GM18502 (cell line): ENCODE measurements at regions not wholly inside any gene's neighbourhood (a gene's known extent, or its start where the extent isn't known, plus 50 kb on each side); places are given as distances from the start of the nearest gene placed in this dataset.

Source experiments
- ATAC-seq: cut with Tn5 transposase; IDR thresholded peaks from one replicate; pipeline ENCODE4 v1.9.1; 2021; ENCODE audit warnings: mild to moderate bottlenecking; ENCODE audit not compliant: unreplicated experiment, poor library complexity

DNA sequence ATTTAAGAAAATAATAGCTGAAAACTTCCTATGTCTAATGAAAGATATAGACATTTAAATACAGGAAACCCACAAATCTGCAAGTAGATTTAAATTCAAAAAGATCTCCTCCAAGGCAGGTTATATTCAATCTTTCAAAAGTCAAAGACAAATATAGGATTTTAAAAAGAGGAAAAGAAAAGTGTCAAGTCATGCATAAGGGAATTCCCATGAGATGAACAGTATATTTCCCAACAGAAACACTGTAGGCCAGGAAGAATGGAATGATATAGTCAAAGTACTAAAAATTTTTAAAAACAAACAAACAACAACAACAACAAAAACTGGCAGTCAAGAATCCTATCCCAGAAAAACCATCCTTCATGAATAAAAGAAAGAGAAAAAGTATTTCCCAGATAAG is 806.5 kb upstream of the BRINP3 start:
- ATAC-seq: no peak

DNA sequence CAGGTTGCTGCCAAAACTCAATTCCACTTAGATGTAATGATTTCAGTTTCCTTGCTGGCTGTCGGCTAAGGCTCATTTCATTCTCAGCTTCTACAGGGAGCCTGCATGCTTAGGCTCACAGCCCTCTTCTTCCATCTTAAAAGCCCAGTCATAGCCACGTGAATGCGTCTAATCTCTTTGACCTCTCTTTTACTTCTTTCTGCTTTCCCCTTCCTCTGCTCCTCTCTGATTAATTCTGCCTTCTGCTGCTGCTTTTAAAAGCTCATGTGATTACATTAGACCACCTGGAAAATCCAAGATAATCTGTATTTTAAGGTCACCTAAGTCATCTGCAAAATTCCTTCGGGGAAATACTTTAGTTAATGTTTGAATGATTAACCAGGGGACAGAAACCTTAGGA is 812.8 kb upstream of the BRINP3 start:
- ATAC-seq: no peak

DNA sequence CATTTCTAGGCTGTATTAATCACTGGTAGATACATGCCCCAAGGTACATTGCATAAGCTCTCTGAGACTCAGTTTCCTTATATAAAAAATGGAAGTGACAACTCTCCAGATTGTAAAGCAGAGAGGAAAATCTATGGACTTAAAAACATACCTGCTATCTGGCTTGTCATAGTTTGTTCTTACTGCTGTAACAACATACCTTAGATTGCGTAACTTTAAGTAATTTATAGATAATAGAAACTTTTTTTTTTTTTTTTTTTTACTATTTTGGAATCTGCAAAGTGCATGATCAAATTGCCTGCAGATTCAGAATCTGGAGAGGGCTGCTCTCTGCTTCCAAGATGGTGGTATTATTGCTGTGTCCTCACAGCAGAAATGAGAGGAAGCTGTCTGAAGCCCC is 827.7 kb upstream of the BRINP3 start:
- no peak for ATAC-seq

DNA sequence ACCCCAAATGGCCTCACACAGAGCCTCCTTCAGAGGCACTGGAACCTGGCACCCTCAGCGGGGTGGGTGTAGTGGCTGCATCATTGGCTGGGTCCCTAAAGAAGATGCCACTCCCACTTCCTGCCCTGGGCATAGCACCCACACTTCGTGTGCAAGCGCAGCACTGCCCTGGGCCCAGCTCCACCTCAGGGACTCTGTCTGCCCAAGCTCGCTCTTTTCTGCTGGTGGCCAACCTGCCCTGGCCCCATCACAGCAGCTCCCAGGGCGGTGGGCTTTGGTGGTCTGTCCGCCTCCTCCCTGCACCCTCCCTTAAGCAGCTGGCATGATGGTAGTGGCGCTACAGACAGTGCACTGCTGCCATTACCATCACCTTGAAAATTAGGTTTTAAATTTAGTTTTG is 829.3 kb upstream of the BRINP3 start:
- no peak for ATAC-seq

DNA sequence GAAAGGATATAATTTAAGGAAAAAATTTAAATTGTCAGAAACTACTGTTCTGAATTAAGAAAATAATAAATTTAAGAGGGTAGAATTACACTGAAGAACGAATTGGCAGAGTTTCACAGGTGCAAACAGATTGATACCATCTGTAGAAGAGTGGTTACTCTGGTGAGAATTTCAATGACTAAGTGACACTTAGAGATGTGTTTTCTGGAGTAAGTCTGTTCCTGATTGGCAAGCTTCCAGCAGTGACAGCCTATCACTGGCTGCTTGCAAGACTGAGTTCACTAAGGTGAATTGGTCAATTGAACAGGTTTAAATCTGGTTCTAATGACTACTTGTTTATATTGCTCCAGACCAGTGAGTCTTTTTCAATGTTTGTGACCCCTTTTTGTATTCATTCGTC is 838.2 kb upstream of the RGS18 start:
- no peak for ATAC-seq

DNA sequence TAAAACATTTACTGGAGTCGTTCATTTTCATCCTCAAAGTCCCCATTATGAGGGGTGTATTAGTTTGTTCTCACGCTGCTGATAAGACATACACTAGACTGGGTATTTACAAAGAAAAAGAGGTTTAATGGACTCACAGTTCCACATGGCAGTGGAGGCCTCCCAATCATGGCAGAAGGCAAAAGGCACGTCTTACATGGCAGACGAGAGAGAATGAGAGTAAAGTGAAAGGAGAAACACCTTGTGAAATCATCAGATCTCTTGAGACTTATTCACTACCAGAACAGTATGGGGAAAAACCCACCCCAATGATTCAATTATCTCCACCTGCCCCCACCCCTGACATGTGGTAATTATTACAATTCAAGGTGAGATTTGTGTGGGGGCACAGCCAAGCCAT is 830.4 kb upstream of the RGS18 start:
- ATAC-seq: no peak

DNA sequence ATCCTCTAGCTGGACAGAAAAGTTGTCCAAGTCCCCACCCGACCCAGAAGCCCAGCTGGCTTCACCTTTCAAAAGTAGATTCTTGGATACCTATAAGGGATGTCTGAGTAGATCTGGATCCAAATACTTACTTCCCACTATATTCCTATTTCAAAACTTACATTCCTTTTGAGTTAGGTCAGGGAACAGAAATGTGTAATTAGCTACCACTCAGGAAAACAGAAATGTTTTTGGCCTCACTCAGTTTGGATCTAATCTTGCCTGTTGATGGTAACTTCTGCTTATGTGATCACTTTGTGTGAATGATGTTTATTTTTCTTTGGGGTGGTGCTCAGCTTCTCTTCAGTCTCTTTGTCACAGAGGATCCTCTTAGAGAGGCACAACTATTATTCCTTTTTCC is 814.4 kb upstream of the RGS18 start:
- ATAC-seq: no peak

DNA sequence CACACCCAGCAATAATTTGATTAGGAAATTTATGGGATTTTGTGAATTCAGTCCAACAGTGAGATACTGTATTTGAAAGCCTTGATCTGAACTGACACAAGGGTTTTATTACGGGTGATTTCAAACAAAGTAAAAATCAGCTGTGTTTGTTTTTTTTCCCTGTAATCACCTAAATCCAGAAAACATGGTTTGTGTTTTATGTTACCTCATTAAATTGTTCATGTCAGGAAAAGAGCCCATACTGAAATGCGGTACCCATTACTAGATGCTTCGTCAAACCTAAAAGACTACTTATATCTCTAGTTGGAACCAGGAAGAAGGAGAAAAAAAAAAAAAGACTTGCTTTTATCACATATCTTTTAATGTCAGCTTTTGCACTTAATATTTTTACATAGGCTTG is 811.9 kb upstream of the RGS18 start:
- no peak for ATAC-seq

DNA sequence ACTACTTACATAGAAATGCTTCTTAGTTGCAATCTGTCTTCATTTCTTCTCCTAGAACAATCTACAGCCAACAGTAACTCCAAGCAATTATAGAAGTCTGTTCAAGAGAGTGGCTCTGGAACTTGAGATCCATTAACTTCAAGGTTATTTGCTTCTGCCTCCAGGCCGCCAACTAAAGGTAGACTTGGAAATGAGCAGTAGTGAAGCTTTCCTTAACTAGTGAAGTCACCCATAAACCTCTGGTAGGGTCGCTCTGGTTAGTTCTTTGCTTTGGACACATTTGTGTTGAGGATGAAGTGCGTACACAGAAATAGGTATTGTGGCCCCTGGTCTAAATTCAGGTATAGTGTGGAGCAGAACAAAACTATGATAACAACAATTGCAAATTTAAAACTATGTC is 809.9 kb upstream of the RGS18 start:
- ATAC-seq: no peak

DNA sequence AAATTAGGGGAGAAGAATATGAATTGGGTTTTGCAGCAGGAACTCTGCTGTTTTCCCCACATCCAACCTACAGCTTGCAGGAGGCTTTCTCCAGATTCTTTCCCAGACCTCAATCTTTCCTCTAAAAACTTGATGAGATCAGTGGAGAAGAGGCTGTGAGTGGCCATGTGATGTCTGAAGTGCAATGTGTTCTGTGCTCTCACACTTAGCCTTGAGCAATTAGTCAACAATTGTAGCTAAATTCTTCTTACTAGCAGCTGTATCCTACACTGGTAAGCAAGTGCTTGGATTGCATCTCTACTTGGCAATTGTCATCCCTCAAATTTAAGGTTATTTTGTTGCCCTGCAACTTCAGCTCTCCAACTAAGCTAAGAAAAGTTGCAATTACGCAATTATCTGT is 807.3 kb upstream of the RGS18 start:
- ATAC-seq: no peak

DNA sequence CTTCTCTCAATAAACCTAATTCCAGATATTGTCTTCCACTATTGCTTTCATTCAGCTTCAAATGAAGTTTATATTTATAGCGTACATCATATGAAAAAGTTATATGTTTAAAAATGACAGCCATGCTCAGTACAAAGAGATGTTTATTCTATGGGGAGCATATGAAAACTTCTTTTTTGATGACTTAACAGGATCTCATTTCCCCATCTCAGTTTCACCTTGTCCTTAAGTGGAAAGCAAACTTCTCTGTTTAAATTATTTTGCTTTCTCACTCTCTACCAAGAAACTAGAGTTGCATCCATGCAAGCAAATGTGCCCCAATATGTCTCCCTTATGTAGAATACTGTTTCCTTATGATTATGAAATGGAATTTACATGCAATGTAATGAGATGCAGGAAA is 799.5 kb upstream of the RGS18 start:
- ATAC-seq: no peak

DNA sequence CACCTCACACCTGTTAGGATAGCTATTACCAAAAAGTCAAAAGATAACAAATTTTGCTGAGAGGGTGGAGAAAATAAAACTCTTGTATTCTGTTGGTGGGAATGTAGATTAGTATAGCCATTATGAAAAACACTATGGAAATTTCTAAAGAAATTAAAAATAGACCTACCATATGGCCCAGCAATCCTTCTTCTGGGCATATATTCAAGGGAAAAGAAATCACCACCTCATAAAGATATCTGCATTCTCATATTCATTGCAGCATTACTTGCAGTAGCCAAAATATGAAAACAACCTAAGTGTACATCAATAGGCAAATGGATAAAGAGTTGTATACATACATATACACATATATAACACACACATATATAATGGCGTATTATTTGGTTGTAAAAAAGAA is 791.6 kb upstream of the RGS18 start:
- ATAC-seq: no peak

DNA sequence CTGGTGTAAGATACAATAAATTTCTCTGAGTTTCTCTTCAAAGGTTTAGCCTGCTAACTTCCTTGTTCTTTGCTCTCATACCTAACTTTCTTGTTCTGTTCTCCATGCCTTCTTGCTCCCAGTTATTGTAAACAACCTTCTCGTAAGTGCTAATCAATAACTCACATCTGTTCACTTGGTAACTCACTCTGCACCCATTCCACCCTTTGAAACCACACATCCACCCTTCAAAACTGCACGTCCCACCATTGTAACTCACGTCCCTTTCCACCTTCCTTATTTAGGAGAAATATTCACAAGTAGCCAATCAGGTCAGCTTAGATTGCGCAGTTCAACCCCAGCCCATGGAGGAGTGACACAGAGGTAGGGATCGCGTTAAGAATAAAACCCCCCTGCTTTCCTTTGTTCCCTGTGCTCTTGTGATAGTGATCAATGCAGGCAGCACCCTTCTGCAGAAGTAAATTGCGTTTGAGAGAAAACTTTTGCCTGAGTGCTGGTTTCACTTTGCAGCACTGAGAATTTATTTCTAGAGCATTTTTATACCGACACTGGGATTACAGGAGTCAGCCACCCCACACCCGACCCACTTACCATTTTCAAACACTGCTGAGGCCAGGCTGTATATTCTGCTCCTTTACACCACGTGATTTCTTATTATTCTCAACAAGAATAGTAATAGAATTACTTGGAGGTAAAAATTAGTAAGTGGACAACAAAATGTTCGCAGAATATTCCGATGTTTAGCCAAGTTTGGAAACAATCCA is 789.2 kb upstream of the RGS18 start:
- ATAC-seq: no peak

DNA sequence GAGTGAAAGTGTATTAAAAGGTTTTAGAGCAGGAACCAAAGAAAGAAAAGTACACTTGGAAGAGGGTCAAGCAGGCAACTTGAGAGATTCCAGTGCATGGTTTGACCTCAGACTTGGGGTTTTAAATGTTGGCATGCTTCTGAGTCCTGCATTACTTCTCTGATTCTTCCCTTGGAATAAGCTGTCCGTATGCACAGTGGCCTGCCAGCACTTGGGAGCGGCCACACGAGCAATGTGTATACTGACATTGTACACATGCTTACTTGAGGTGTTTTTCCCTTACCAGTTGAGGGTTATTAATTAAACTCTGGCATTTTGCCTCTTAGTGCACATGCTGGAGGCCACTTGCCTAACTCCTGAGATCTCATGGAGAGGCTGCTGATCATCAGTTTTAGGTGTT is 786.6 kb upstream of the RGS18 start:
- no peak for ATAC-seq

DNA sequence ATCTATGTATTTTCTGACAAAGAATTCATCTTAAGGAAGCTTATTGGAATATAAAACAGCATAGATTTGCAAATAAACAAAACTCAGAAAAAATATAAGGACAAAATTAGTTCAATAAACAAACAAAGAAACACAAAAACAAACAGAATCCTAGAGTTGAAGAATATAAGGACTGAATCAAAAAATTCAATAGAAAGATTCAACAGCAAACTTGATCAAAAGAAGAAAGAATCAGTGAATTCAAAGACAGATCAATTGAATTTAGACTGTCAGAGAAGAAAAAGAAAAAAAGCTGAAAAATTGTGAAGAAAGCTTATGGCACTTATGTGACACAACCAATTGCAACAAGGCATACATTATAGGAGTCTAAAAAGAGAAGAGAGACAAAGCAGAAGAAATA is 770.0 kb upstream of the RGS18 start:
- ATAC-seq: no peak

DNA sequence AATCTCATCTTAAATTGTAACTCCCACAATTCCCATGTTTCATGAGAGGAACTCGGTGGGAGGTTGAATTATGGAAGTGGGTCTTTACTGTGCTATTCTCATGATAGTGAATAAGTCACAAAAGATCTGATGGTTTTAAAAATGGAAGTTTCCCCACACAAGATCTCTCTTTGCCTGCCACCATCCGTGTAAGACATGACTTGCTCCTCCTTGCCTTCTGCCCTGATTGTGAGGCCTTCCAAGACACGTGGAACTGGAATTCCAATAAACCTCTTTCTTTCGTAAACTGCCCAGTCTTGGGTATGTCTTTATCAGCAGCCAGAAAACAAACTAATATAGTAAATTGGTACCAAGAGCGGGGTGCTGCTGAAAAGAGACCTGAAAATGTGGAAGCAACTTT is 761.6 kb upstream of the RGS18 start:
- ATAC-seq: no peak

DNA sequence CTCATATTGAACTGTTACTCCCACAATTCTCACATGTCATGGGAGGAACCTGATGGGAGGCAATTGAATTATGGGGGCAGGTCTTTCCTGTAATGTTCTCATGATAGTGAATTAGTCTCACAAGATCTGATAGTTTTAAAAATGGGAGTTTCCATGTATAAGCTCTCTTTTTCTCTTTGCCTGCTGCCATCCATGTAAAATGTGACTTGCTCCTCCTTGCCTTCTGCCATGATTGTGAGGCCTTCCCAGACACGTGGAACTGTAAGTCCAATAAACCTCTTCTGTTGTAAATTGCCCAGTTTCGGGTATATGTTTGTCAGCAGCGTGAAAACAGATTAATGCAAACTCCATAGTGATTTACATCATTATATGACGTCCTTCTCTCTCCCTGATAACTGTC is 759.7 kb upstream of the RGS18 start:
- ATAC-seq: no peak

DNA sequence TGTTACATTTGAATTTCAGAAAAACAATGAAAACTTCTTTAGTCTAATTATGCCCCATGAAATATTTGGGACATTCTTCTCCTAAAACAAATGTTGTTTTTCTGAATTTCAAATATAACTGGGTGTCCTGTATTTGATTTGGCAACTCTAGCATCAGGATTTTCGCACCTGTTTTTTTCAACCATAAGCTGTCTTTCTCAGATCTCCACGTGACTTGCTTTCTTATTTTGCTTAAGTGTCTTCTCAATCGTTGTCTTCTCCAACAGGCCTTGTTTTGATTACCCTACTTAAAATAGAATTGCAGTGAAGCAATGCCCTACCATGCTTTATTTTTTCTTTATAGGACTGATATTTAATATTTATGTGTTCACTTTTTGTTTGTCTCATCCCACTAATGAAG is 752.8 kb upstream of the RGS18 start:
- no peak for ATAC-seq

DNA sequence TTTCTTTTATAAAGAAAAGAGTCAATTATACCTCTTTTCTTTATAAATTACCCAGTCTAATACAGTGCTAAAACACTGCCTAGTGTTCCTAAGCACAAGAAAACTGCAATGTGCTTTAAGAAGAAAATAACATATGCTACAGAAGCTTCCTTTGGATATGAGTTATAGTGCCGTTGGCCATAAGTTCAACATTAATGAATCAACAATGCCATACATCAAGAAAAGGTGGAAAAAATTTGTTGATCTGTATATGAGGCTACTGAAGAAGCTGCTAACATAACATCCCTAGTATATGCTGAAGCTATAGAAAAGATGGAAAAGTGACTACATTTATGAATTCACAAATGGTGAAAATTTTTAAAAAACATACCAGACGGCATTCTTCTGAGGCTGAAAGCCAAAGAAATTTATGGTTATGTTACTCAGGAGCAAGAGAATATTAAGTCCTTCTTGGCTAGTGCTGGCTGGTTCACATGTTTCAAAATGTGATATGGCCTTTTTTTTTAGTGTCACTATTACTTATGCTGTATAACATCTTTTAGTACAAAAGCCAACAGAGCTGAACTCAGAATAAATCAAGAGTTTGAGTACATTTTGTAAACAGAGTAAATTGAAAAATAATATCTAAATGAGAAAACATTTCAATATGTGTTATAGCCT is 743.2 kb upstream of the RGS18 start:
- ATAC-seq: no peak

DNA sequence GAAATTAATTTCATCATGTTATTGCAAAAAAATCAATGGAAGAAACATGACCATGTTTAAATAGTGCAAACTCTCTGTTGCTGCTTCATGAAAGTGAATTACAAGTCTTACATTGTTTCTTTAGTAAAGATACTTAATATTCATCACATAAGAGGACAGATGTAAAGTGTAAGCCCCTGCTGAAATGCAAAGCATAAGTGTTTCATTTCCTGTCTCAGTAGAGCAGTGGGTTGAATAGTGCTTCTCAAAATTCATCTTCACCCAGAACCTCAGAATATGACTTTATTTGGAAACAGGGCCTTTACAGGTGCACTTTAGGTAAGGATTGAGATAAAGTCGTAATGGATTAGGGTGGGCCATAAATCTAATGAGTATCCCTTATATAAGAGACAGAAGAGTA is 738.4 kb upstream of the RGS18 start:
- no peak for ATAC-seq

DNA sequence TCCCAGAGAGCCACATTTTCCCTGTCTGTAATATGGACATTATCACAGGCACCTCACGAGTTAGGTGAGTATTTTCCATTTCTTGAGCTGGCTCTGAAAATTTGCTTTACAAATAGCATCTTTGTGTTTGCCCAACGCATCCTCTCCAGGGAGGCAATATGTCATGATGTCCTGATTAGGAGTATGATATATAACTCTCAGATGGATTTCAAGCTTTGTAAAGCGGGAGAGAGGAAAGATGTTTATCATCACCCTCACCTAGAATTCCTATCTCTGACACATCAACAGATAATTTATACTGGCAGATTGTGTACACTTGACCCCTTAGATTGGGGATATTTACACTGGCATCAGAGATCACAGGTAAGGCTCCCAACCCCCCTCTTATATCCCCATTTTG is 730.7 kb upstream of the RGS18 start:
- ATAC-seq: no peak

DNA sequence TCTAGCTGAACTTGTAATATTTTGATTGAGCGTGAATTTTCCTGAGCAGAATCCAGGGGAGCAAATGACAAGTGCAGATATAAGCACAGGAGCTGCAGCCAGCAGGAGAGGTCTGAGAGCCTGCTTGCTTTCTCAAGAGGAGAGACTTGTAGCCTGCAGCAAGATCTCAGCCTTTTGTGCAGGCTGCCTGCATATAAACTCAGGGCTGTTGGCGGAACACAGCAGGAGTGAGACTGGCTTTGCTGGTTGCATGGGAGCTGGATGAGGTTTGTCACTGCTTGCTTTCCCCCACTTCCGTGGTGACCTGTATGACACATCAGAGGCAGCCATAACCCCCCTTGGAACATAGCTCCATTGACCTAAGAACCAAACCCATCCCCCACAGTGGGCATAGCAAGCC is 725.4 kb upstream of the RGS18 start:
- ATAC-seq: no peak
